ENCODE measurements at regions not wholly inside any gene's neighbourhood (a gene's known extent, or its start where the extent isn't known, plus 50 kb on each side); places are given as distances from the start of the nearest gene placed in this dataset.

DNA sequence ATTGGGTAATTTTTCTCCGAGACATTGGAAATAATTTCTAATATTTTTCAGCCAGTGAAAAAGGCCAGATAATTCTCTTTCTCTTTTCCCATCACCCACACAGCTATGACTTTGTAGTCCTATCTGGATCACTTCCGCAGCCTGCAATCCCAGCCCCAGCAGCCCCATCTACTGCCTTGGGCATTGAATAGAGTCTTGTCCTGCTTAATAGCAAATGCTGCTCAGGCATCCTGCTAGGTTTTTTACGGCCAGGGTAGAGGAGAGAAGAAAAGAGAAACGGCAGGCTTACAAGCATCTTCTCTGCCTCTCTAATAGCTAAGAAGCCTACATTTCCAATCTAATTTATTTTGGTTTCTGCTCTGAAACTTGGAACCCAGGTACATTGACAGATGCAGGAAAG lies 154.3 kb upstream of the B3GAT1 start:
- H3K4me2 ChIP-seq (ENCODE audit: insufficient read depth, insufficient read length, low read length) = no peak overlapping the region
- no peak overlapping the region for H3K4ac ChIP-seq (ENCODE audit: low read depth, low read length)
- Mint-ChIP-seq H3K36me3 (ENCODE audit: insufficient read depth in 1 of 3, low read depth in 3 of 3) (no peaks in the 10 kb centered on the region), H3K9me3 (no peaks in the 10 kb centered on the region), H3K27me3 (ENCODE audit: low read depth) (no peaks in the 10 kb centered on the region), H3K4me1 (peaks cover 19 to 20% of the 10 kb centered on the region in 2 experiments), H3K4me3 (no peak overlapping the region), H3K27ac (no peak overlapping the region)
- no peak overlapping the region for H3K23ac ChIP-seq (ENCODE audit: insufficient read length, low read depth, low read length)
- H3K9ac ChIP-seq (ENCODE audit: extremely low read depth, insufficient read length, low read length) = no peak overlapping the region
- H3K23me2 ChIP-seq (ENCODE audit: insufficient read length, low read depth, low read length, poor library complexity, severe bottlenecking) = no peaks in the 10 kb centered on the region
- no peaks in the 10 kb centered on the region for H3K79me2 ChIP-seq (ENCODE audit: insufficient read depth, low read length)
- H4K20me1 ChIP-seq (ENCODE audit: control insufficient read depth, insufficient read depth, insufficient read length) = no peaks in the 10 kb centered on the region
- no peak overlapping the region for H3T11ph ChIP-seq (ENCODE audit: low read length)
- H2BK15ac ChIP-seq (ENCODE audit: low read depth, low read length) = no peak overlapping the region
- no peak overlapping the region for H3K18ac ChIP-seq (ENCODE audit: insufficient read length, low read depth, low read length)
- H2BK120ac ChIP-seq (ENCODE audit: low read depth, low read length, poor library complexity, severe bottlenecking) = no peak overlapping the region
- DNase-seq = no peak
- no peak overlapping the region for H3K14ac ChIP-seq (ENCODE audit: insufficient read depth, low read length)
- H3K27me3 ChIP-seq (ENCODE audit: insufficient read depth, low read length) = no peaks in the 10 kb centered on the region
- H3K79me1 ChIP-seq (ENCODE audit: insufficient read depth, low read depth, low read length, poor library complexity, severe bottlenecking) = no peaks in the 10 kb centered on the region
- H4K8ac ChIP-seq (replicated peaks; ENCODE audit: insufficient read length, low read depth, low read length) = no peak overlapping the region
- H3K9me3 ChIP-seq (ENCODE audit: control insufficient read depth, low read depth, low read length) = no peaks in the 10 kb centered on the region
- H3K27ac ChIP-seq (ENCODE audit: insufficient read length, low read depth, low read length) = no peak overlapping the region
- no peak for TF ChIP-seq CTCF (conservative IDR thresholded peaks at IDR 0.05)
- no peak overlapping the region for H2AFZ ChIP-seq (ENCODE audit: low read length)
- no peak overlapping the region for H2BK20ac ChIP-seq (ENCODE audit: low read depth, low read length, poor library complexity, severe bottlenecking)
- no peak overlapping the region for H2AK5ac ChIP-seq (ENCODE audit: insufficient read length, low read length)
- no peak overlapping the region for H4K5ac ChIP-seq (ENCODE audit: insufficient read length, low read depth, low read length)
- no peak overlapping the region for H2BK12ac ChIP-seq (ENCODE audit: insufficient read length, low read depth, low read length)
- H3K56ac ChIP-seq (ENCODE audit: insufficient read length, low read depth, low read length) = no peak overlapping the region
- H4K91ac ChIP-seq (ENCODE audit: insufficient read length, low read depth, low read length) = no peak overlapping the region
- no CpG with 5 or more reads among the region's 4 CpGs for WGBS (ENCODE audit: extremely low coverage, insufficient read length, low lambda C conversion rate)
- no peak overlapping the region for H2BK5ac ChIP-seq (ENCODE audit: insufficient read length, low read length)
- no peaks in the 10 kb centered on the region for H3K4me1 ChIP-seq (ENCODE audit: insufficient read depth, low read length)
